LoVo (cell line): ENCODE measurements at regions not wholly inside any gene's neighbourhood (a gene's known extent, or its start where the extent isn't known, plus 50 kb on each side); places are given as distances from the start of the nearest gene placed in this dataset.

Source experiments
- DNase-seq: peaks from one replicate; pipeline ENCODE4 v3.0.0-alpha.2; 2016; ENCODE audit warnings: low spot score

- DNase-seq = no peak
Observed at GRCh38 chr12:118853634-118854033, 127.7 kb upstream of the SRRM4 start.

DNA sequence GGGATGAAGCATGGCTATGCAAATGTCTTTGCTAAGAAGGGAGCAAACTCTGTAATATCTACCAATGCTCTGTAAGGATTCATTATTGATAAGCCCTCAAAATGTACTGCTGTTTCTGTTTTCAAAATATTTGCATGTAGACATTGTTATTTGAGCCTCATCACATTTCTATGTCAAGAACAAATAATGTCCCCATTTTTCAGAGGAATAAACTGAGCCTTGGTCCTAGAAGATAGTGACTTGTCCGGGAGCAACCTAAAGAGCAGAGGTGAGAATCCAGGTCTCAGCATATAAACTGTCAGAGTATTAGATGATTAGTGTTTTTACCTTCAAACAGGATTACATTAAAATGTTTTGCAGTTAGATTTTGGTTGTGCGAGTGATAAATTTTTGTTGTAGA, 125.5 kb upstream of the SRRM4 start:
- DNase-seq = no peak

DNA sequence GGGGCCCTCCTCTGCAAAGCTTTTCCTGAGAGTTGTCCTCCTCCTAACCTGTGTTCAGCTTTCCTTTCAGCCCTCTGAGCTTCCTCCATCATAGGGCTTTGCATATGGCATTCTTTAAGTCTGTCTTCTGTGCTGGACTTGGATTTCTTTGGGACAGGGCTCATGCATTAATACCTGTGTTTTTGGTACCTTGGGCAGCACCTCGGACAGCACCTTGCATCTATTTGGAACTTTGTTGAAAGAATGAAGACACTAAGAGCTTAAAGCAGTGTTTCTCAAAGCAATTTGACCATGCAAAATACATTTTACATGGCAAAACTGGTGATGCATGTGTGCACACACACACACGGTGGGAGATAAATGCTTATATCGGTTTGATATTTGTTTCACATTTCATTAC, 115.0 kb upstream of the SRRM4 start:
- DNase-seq = no peak

GRCh38 chr12:118870551-118870950, 110.8 kb upstream of the SRRM4 start:
- no peak for DNase-seq

GRCh38 chr12:118874698-118875548, 106.4 kb upstream of the SRRM4 start:
- no peak for DNase-seq

DNA sequence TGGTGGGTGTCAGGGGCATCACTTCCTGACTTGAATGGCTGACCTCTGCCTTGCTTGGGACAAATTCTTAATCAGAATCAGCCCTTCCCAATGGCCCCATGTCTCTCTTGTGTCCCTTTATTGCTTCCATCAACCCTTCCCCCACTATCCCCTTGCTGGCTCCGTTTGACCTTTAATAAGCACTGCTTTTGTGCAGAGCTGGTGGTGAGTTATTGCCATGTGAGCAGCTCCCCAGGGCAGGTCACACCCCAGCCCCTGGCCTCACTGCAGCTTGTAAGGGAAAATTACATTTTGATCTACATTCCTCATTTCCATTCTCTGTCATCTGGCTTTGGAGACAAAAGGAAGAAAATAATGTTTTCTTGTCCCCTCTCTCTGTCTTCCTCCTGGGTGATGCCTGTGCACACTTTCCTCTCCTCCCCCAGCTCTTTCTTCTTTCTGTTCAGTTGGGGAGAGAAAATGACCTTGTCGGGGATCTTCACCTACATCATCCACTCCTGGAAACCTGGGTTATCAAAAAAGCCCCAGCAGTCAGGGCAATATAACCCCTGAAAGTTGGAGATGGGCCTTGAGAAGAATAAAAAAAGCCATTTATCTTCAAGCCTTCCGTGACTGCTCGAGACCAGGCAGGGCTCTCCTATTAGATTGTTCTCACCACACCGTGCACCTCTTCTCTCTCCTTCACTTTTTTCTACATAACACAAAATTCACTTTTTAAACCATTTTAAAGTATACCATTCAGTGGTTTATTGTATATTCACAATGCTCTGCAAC, 100.4 kb upstream of the SRRM4 start:
- DNase-seq = no peak

GRCh38 chr12:118884226-118884625, 97.1 kb upstream of the SRRM4 start:
- no peak for DNase-seq

GRCh38 chr12:118900993-118901392, 80.3 kb upstream of the SRRM4 start:
- no peak for DNase-seq

GRCh38 chr12:118908811-118909210, 72.5 kb upstream of the SRRM4 start:
- DNase-seq = no peak

DNA sequence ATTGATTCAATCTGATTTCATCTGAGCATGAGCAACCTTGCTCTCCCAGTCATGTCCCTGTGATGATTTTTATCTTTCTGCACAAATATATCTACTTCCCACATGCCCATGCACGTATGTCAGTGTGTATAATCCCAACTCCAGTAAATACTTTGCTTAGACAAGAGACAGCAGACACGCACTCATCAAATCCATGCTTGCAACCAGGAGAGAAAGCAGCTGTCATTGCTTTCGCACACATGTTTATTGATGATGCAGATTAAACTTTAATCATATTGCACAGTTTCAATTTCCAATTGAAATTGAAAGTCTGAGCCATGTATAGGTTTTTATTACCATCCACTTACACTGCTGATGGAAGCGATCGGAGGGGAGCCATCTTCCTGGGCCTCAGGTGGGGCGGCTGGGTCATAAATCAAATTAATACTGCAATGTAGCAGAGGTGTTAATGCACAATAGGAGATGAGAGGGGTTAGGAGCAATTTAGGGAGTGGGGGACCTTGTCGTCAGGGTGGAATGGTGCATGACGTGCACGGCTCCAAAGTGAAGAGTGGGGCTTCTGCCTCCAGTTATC, 68.6 kb upstream of the SRRM4 start:
- DNase-seq = no peak

- no peak for DNase-seq
Observed at GRCh38 chr12:118921761-118922160, 59.6 kb upstream of the SRRM4 start.

- DNase-seq = no peak
Observed at GRCh38 chr12:118922405-118922804, 58.9 kb upstream of the SRRM4 start.

DNA sequence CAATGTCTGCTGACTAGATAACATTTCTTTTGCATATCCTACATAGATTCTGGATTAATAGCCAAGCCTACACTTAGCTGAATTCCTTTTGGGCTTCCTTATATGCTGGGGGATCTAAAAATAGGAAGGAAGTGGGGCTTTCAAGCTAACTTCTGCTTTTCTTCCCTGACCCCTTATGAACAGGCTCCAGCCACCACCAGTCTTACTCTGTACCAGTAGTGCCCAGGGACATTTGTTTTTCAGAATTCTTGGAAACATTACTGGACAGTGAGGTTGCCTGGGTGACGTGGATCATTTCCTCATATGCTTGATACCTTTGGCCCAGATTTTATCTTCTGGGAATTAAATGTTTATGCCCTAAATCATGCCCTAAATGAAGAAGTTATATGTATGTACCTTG, 55.9 kb upstream of the SRRM4 start:
- no peak for DNase-seq

- no peak for DNase-seq
Observed at GRCh38 chr12:118925826-118926225, 55.5 kb upstream of the SRRM4 start.
